Panc1 (cell line): ENCODE measurements at regions not wholly inside any gene's neighbourhood (a gene's known extent, or its start where the extent isn't known, plus 50 kb on each side); places are given as distances from the start of the nearest gene placed in this dataset.
"Not testable (repeated sequence)": the region's sequence is repeated elsewhere in the genome, so short reads cannot be mapped to it uniquely, and the experiment has no call there.

Experiments used
- ATAC-seq: fragments of 200-7000 bp; cut with Tn5 transposase; 2 replicates; pipeline ENCODE4 v1.9.1; 2020; ENCODE audit warnings: mild to moderate bottlenecking, moderate library complexity
- BruUV-seq: library from RNA; stranded (reverse); fragments of 400-500 nt; replicated peaks from 2 replicates; lab custom pipeline; 2021; lab: Mats Ljungman, UMichigan
- CTCF ChIA-PET: fragments of 300-600 bp; sonication (Branson Sonifier 250); formaldehyde crosslinking; loops from one replicate; lab custom pipeline; 2022; ENCODE audit warnings: antibody characterized with exemption; lab: Charles Lee
- POLR2A ChIA-PET: fragments of 300-600 bp; sonication (Branson Sonifier 250); formaldehyde crosslinking; loops from one replicate; lab custom pipeline; 2022; ENCODE audit warnings: antibody characterized with exemption; lab: Charles Lee
- DNase-seq: peaks from one replicate; pipeline ENCODE4 v3.0.0-alpha.2; 2010; ENCODE audit warnings: low read depth, low spot score
- H3K27ac ChIP-seq: 2 replicates; pipeline ENCODE4 v1.5.1; 2011; ENCODE audit warnings: mild to moderate bottlenecking, low read length, inconsistent platforms
- H3K27me3 ChIP-seq: fragments of 200-500 bp; sonication (Bioruptor generic); 2 replicates; pipeline ENCODE4 v1.6.0; 2014; ENCODE audit warnings: low read length, inconsistent platforms; ENCODE audit not compliant: control insufficient read depth, insufficient read depth
- H3K36me3 ChIP-seq: fragments of 200-500 bp; sonication (Bioruptor generic); 2 replicates; pipeline ENCODE4 v1.5.1; 2014; ENCODE audit warnings: inconsistent platforms, mild to moderate bottlenecking, low read length, moderate library complexity; ENCODE audit not compliant: control insufficient read depth, insufficient read depth
- H3K4me1 ChIP-seq: 2 replicates; pipeline ENCODE4 v1.5.1; 2011; ENCODE audit warnings: inconsistent platforms, mild to moderate bottlenecking, low read length, moderate library complexity; ENCODE audit not compliant: control insufficient read depth, insufficient read depth
- H3K4me3 ChIP-seq, 2 experiments: 2 replicates each; pipeline ENCODE4 v1.5.1; 2011 to 2012; ENCODE audit warnings: low read depth in 2 of 2, low read length in 2 of 2, mild to moderate bottlenecking in 2 of 2, inconsistent platforms in 1 of 2, moderate library complexity in 1 of 2
- H3K9me3 ChIP-seq: fragments of 200-500 bp; sonication (Bioruptor generic); 2 replicates; pipeline ENCODE4 v1.5.1; 2014; ENCODE audit warnings: low read depth, mild to moderate bottlenecking, inconsistent platforms, low read length, moderate library complexity; ENCODE audit not compliant: control insufficient read depth, insufficient read depth
- CTCF ChIP-seq: fragments of 450-650 bp; IDR thresholded peaks from 2 replicates; pipeline ENCODE4 v1.5.1; 2017; ENCODE audit warnings: mild to moderate bottlenecking
- POLR2AphosphoS5 ChIP-seq: IDR thresholded peaks from 2 replicates; pipeline ENCODE4 v1.6.1; 2012; ENCODE audit warnings: mild to moderate bottlenecking, low read depth, low read length, moderate library complexity
- REST ChIP-seq, 2 experiments: IDR thresholded peaks; 2 replicates each; pipeline ENCODE4 v1.6.1; 2011 to 2012; ENCODE audit warnings: low read depth in 2 of 2, control low read depth in 1 of 2, low read length in 1 of 2, mild to moderate bottlenecking in 1 of 2, moderate library complexity in 1 of 2; ENCODE audit not compliant: insufficient read depth in 1 of 2
- SIN3A ChIP-seq: IDR thresholded peaks from 2 replicates; pipeline ENCODE4 v1.6.1; 2012; ENCODE audit warnings: low read depth, mild to moderate bottlenecking, low read length, moderate library complexity, borderline replicate concordance; ENCODE audit not compliant: insufficient read depth
- TCF7L2 ChIP-seq: IDR thresholded peaks from 2 replicates; pipeline ENCODE4 v1.6.1; 2011; ENCODE audit warnings: mild to moderate bottlenecking, low read depth, low read length, inconsistent platforms
- in situ Hi-C: cut with HindIII; loops from 2 replicates; pipeline ENCODE4 v1.10.0; 2016; ENCODE audit warnings: low sequenced_read_pairs, low pct_unique_long_range_greater_than_20kb
- intact Hi-C: fragments of 100-400 bp; cut with micrococcal nuclease; formaldehyde crosslinking; loops from one replicate; pipeline ENCODE4 v1.10.0; 2022; ENCODE audit not compliant: unreplicated experiment

- H3K4me1 ChIP-seq, H3K9me3 ChIP-seq, CTCF ChIA-PET, in situ Hi-C loops, H3K36me3 ChIP-seq, BruUV-seq, intact Hi-C loops, H3K27ac ChIP-seq, H3K4me3 ChIP-seq, H3K27me3 ChIP-seq, ATAC-seq, DNase-seq: not testable (repeated sequence)
- POLR2A ChIA-PET: interaction anchor here (0.5 kb wide), 1 partner anchor 12 kb away, joined by 6 read pairs; no protein-coding TSS in a partner anchor
Observed at GRCh38 chr5:25162616-25163015, 517.8 kb upstream of the CDH10 start.

DNA sequence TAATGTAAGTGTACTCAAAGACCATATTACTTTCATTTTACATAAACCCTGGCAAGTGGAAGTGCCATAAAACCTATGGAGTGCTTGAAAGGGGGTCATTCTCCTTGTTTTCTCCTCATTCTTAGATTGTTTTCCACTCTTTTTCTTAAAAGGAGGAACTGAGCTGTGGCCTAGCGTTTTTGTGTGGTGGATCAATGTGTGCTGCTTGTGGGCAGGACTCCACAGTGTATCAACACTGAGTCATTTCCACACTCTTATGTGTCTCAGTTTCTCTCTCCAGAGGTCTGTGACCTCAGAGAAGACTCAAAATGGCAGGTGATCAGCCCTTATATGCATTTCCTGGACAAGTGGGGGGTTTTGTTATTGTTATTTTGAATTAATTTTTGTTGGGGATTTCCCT lies 516.1 kb upstream of the CDH10 start:
- TF ChIP-seq REST (IDR thresholded peaks at IDR 0.05; ENCODE audit: insufficient read depth in 1 of 2, low read depth in 2 of 2, low read length in 1 of 2): no peak
- no peak for TF ChIP-seq SIN3A
- TF ChIP-seq TCF7L2: no peak
- no peak for TF ChIP-seq CTCF
- TF ChIP-seq POLR2AphosphoS5: no peak
- Histone ChIP-seq H3K9me3 (no peaks in the 10 kb centered on the region), H3K36me3 (no peaks in the 10 kb centered on the region), H3K27me3 (no peaks in the 10 kb centered on the region), H3K27ac (no peak overlapping the region), H3K4me1 (no peaks in the 10 kb centered on the region), H3K4me3 (no peak overlapping the region)
- in situ Hi-C loops: no loop called here
- intact Hi-C loops: no loop called here
- ChIA-PET POLR2A (no interaction called here), CTCF (no interaction called here)
- DNase-seq (no peak), ATAC-seq (no peak)
- no TSS peak for BruUV-seq

GRCh38 chr5:25150819-25151218 lies 506.0 kb upstream of the CDH10 start:
- ATAC-seq (no peak), DNase-seq (no peak)
- Histone ChIP-seq H3K36me3 (no peaks in the 10 kb centered on the region), H3K9me3 (peaks cover 4% of the 10 kb centered on the region; the same call in 1 of the 2 replicates), H3K4me1 (no peaks in the 10 kb centered on the region), H3K4me3 (no peak overlapping the region), H3K27me3 (no peaks in the 10 kb centered on the region), H3K27ac (no peak overlapping the region)
- CTCF ChIA-PET: no interaction called here
- no TSS peak for BruUV-seq
- intact Hi-C loops: no loop called here
- in situ Hi-C loops: no loop called here
- TF ChIP-seq REST (IDR thresholded peaks at IDR 0.05; ENCODE audit: insufficient read depth in 1 of 2, low read depth in 2 of 2, low read length in 1 of 2) (no peak), SIN3A (no peak), POLR2AphosphoS5 (no peak), TCF7L2 (no peak), CTCF (no peak)
- POLR2A ChIA-PET: interaction anchor here (0.6 kb wide), 2 partner anchors 11 to 800 kb away, joined by 5 to 6 read pairs; no protein-coding TSS in a partner anchor
